Neural progenitor cell (in vitro differentiated cells): ENCODE measurements at regions not wholly inside any gene's neighbourhood (a gene's known extent, or its start where the extent isn't known, plus 50 kb on each side); places are given as distances from the start of the nearest gene placed in this dataset.

Experiments used
- DNase-seq: peaks from one replicate; pipeline ENCODE4 v3.0.0-alpha.2; 2016; ENCODE audit warnings: low spot score
- H2AFZ ChIP-seq: fragments of 200-600 bp; sonication (generic); replicated peaks from 2 replicates; pipeline ENCODE4 v1.6.1; 2016; ENCODE audit warnings: antibody characterized with exemption
- H3F3A ChIP-seq: fragments of 200-600 bp; sonication (generic); 2 replicates; pipeline ENCODE4 v1.6.1; 2016; ENCODE audit warnings: antibody characterized with exemption, low read depth
- H3K27ac ChIP-seq: fragments of 200-600 bp; sonication (generic); 2 replicates; pipeline ENCODE4 v1.5.1; 2016; ENCODE audit warnings: mild to moderate bottlenecking
- H3K27me3 ChIP-seq: fragments of 200-600 bp; sonication (generic); 2 replicates; pipeline ENCODE4 v1.6.1; 2016; ENCODE audit warnings: mild to moderate bottlenecking, moderate library complexity
- H3K36me3 ChIP-seq: fragments of 200-600 bp; sonication (generic); 2 replicates; pipeline ENCODE4 v1.5.1; 2016
- H3K4me1 ChIP-seq: fragments of 200-600 bp; sonication (generic); 2 replicates; pipeline ENCODE4 v1.6.1; 2016; ENCODE audit warnings: mixed run types
- H3K4me2 ChIP-seq: fragments of 200-600 bp; sonication (generic); 2 replicates; pipeline ENCODE4 v1.6.1; 2016
- H3K4me3 ChIP-seq: fragments of 200-600 bp; sonication (generic); 2 replicates; pipeline ENCODE4 v1.5.1; 2016
- H3K79me2 ChIP-seq: fragments of 200-600 bp; sonication (generic); 2 replicates; pipeline ENCODE4 v1.6.1; 2016; ENCODE audit warnings: low read depth
- H3K9ac ChIP-seq: fragments of 200-600 bp; sonication (generic); 2 replicates; pipeline ENCODE4 v1.6.1; 2016
- H3K9me3 ChIP-seq: fragments of 200-600 bp; sonication (generic); 2 replicates; pipeline ENCODE4 v1.5.1; 2016; ENCODE audit warnings: low read depth
- H4K20me1 ChIP-seq: fragments of 200-600 bp; sonication (generic); 2 replicates; pipeline ENCODE4 v1.6.1; 2016; ENCODE audit warnings: low read depth
- H3K27ac Mint-ChIP-seq: 3 replicates; pipeline ENCODE4 v1.8.0; 2021; ENCODE audit warnings: mixed read lengths
- H3K27me3 Mint-ChIP-seq: 2 replicates; pipeline ENCODE4 v1.8.0; 2022; ENCODE audit warnings: low read depth, mild to moderate bottlenecking, inconsistent platforms, moderate library complexity, mixed read lengths; ENCODE audit not compliant: insufficient read depth
- H3K36me3 Mint-ChIP-seq: 3 replicates; pipeline ENCODE4 v1.8.0; 2021; ENCODE audit warnings: mixed read lengths
- H3K4me1 Mint-ChIP-seq: 3 replicates; pipeline ENCODE4 v1.8.0; 2021; ENCODE audit warnings: mixed read lengths
- H3K4me3 Mint-ChIP-seq: 3 replicates; pipeline ENCODE4 v1.8.0; 2021; ENCODE audit warnings: mild to moderate bottlenecking, moderate library complexity, mixed read lengths
- H3K9me3 Mint-ChIP-seq: 3 replicates; pipeline ENCODE4 v1.8.0; 2020; ENCODE audit warnings: mixed read lengths
- EZH2 ChIP-seq: fragments of 200-600 bp; sonication (generic); IDR thresholded peaks from 2 replicates; pipeline ENCODE4 v1.6.1; 2017; ENCODE audit warnings: antibody characterized with exemption, mild to moderate bottlenecking, moderate library complexity
- EZH2phosphoT487 ChIP-seq: fragments of 200-600 bp; sonication (generic); IDR thresholded peaks from 2 replicates; pipeline ENCODE4 v1.6.1; 2017; ENCODE audit warnings: antibody characterized with exemption
- TF ChIP-seq, protein P1 (sequence below): fragments of 200-600 bp; sonication (generic); IDR thresholded peaks from 2 replicates; pipeline ENCODE4 v1.5.1; 2017; ENCODE audit warnings: antibody characterized with exemption, mild to moderate bottlenecking

GRCh38 chr2:235332240-235332890 is 161.5 kb upstream of the AGAP1 start:
- TF ChIP-seq EZH2 = no peak
- TF ChIP-seq, protein P1, sequence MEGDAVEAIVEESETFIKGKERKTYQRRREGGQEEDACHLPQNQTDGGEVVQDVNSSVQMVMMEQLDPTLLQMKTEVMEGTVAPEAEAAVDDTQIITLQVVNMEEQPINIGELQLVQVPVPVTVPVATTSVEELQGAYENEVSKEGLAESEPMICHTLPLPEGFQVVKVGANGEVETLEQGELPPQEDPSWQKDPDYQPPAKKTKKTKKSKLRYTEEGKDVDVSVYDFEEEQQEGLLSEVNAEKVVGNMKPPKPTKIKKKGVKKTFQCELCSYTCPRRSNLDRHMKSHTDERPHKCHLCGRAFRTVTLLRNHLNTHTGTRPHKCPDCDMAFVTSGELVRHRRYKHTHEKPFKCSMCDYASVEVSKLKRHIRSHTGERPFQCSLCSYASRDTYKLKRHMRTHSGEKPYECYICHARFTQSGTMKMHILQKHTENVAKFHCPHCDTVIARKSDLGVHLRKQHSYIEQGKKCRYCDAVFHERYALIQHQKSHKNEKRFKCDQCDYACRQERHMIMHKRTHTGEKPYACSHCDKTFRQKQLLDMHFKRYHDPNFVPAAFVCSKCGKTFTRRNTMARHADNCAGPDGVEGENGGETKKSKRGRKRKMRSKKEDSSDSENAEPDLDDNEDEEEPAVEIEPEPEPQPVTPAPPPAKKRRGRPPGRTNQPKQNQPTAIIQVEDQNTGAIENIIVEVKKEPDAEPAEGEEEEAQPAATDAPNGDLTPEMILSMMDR = no peak
- TF ChIP-seq EZH2phosphoT487 = no peak
- no peak overlapping the region for H3K4me3 Mint-ChIP-seq
- H3K9me3 ChIP-seq = no peaks in the 10 kb centered on the region
- H3K4me1 Mint-ChIP-seq = no peaks in the 10 kb centered on the region
- no peaks in the 10 kb centered on the region for H3K27me3 ChIP-seq
- H3K79me2 ChIP-seq = no peaks in the 10 kb centered on the region
- DNase-seq = no peak
- H3K9ac ChIP-seq = no peak overlapping the region
- no peak overlapping the region for H3K4me3 ChIP-seq
- no peak overlapping the region for H2AFZ ChIP-seq
- H3K4me1 ChIP-seq = no peaks in the 10 kb centered on the region
- no peak overlapping the region for H3K4me2 ChIP-seq
- H3K27me3 Mint-ChIP-seq = peaks cover 6% of the 10 kb centered on the region
- H3F3A ChIP-seq = no peaks in the 10 kb centered on the region
- H3K36me3 ChIP-seq = no peaks in the 10 kb centered on the region
- H3K27ac ChIP-seq = no peak overlapping the region
- H3K9me3 Mint-ChIP-seq = peaks cover 2% of the 10 kb centered on the region
- no peaks in the 10 kb centered on the region for H4K20me1 ChIP-seq
- H3K27ac Mint-ChIP-seq = no peak overlapping the region
- no peaks in the 10 kb centered on the region for H3K36me3 Mint-ChIP-seq

- H3K27me3 Mint-ChIP-seq = peaks cover 6% of the 10 kb centered on the region
- H4K20me1 ChIP-seq = no peaks in the 10 kb centered on the region
- no peaks in the 10 kb centered on the region for H3K27me3 ChIP-seq
- no peak overlapping the region for H3K9ac ChIP-seq
- H2AFZ ChIP-seq = no peak overlapping the region
- no peak overlapping the region for H3K4me3 ChIP-seq
- TF ChIP-seq EZH2 = no peak
- no peak for TF ChIP-seq EZH2phosphoT487
- peaks cover 8% of the 10 kb centered on the region for H3K9me3 Mint-ChIP-seq
- no peak overlapping the region for H3K4me3 Mint-ChIP-seq
- H3K4me1 ChIP-seq = no peaks in the 10 kb centered on the region
- H3K36me3 ChIP-seq = no peaks in the 10 kb centered on the region
- no peak overlapping the region for H3K27ac ChIP-seq
- no peaks in the 10 kb centered on the region for H3K9me3 ChIP-seq
- H3K36me3 Mint-ChIP-seq = no peaks in the 10 kb centered on the region
- H3F3A ChIP-seq = no peaks in the 10 kb centered on the region
- H3K79me2 ChIP-seq = no peaks in the 10 kb centered on the region
- no peak overlapping the region for H3K4me2 ChIP-seq
- no peak overlapping the region for H3K27ac Mint-ChIP-seq
- H3K4me1 Mint-ChIP-seq = no peaks in the 10 kb centered on the region
- DNase-seq = no peak
Measured at GRCh38 chr2:235333076-235333475, 160.8 kb upstream of the AGAP1 start.

- Histone ChIP-seq H3K9me3 (no peaks in the 10 kb centered on the region), H3K27ac (no peak overlapping the region), H3K4me2 (no peak overlapping the region), H3K27me3 (no peaks in the 10 kb centered on the region), H3K79me2 (no peaks in the 10 kb centered on the region), H4K20me1 (no peaks in the 10 kb centered on the region), H2AFZ (no peak overlapping the region), H3K9ac (no peak overlapping the region), H3K4me3 (no peak overlapping the region), H3K36me3 (no peaks in the 10 kb centered on the region), H3K4me1 (no peaks in the 10 kb centered on the region), H3F3A (no peaks in the 10 kb centered on the region)
- H3K27ac Mint-ChIP-seq = no peak overlapping the region
- no peak overlapping the region for H3K4me3 Mint-ChIP-seq
- no peak for DNase-seq
- no peaks in the 10 kb centered on the region for H3K36me3 Mint-ChIP-seq
- H3K27me3 Mint-ChIP-seq = peaks cover 7% of the 10 kb centered on the region
- no peak for TF ChIP-seq EZH2
- TF ChIP-seq, protein P1 = no peak
- no peak for TF ChIP-seq EZH2phosphoT487
- H3K4me1 Mint-ChIP-seq = no peaks in the 10 kb centered on the region
- peaks cover 11% of the 10 kb centered on the region for H3K9me3 Mint-ChIP-seq
Measured at GRCh38 chr2:235334179-235334578, 159.7 kb upstream of the AGAP1 start.

DNA sequence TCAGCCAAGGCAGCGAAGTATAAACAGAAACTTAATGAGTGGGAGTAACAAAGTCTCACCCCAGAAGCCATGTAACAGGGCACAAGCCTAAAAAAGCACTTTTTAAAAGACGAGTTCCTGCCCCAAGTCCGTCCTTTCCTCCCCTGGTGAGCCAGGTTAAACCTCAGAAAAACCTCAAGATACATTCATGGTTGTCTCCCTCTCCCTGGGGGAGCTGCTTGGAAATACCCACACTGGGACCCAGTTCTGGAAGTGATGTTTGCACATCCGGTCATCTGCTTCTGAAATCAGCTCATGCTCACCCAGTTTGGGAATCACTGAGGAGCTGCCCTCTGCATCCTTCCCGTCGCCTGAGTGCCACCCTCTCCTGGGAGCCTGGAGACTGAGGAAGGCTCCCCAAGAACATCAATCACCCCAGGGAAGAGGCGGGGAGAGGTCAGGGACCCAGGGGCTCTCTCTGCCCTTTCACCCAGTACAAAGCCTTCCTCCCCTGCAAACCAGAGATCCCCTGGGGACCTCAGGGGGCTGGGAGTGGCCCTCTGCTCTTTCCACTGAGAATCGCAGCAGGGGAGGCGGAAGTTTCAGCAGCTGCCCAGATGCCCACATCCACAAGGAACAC is 150.6 kb upstream of the AGAP1 start:
- no peak overlapping the region for H3K4me2 ChIP-seq
- Mint-ChIP-seq H3K36me3 (no peaks in the 10 kb centered on the region), H3K9me3 (peaks cover 6% of the 10 kb centered on the region), H3K27ac (no peak overlapping the region), H3K4me3 (no peak overlapping the region), H3K27me3 (peaks cover 5% of the 10 kb centered on the region), H3K4me1 (no peaks in the 10 kb centered on the region)
- no peak overlapping the region for H3K27ac ChIP-seq
- H3K4me3 ChIP-seq = no peak overlapping the region
- no peaks in the 10 kb centered on the region for H3K79me2 ChIP-seq
- no peak for DNase-seq
- H3K9me3 ChIP-seq = no peaks in the 10 kb centered on the region
- H3K4me1 ChIP-seq = no peaks in the 10 kb centered on the region
- no peaks in the 10 kb centered on the region for H3K36me3 ChIP-seq
- no peak overlapping the region for H3K9ac ChIP-seq
- H3K27me3 ChIP-seq = no peaks in the 10 kb centered on the region
- no peak overlapping the region for H2AFZ ChIP-seq
- TF ChIP-seq, protein P1 = no peak
- TF ChIP-seq EZH2phosphoT487 = no peak
- TF ChIP-seq EZH2 = no peak
- peaks cover 7% of the 10 kb centered on the region for H3F3A ChIP-seq
- H4K20me1 ChIP-seq = no peaks in the 10 kb centered on the region
